ENCODE measurements at regions not wholly inside any gene's neighbourhood (a gene's known extent, or its start where the extent isn't known, plus 50 kb on each side); places are given as distances from the start of the nearest gene placed in this dataset.
"Not testable (repeated sequence)": the region's sequence is repeated elsewhere in the genome, so short reads cannot be mapped to it uniquely, and the experiment has no call there.

GRCh38 chr1:184878602-184879001, 95.7 kb downstream of the NIBAN1 start:
- TF ChIP-seq, protein P1, sequence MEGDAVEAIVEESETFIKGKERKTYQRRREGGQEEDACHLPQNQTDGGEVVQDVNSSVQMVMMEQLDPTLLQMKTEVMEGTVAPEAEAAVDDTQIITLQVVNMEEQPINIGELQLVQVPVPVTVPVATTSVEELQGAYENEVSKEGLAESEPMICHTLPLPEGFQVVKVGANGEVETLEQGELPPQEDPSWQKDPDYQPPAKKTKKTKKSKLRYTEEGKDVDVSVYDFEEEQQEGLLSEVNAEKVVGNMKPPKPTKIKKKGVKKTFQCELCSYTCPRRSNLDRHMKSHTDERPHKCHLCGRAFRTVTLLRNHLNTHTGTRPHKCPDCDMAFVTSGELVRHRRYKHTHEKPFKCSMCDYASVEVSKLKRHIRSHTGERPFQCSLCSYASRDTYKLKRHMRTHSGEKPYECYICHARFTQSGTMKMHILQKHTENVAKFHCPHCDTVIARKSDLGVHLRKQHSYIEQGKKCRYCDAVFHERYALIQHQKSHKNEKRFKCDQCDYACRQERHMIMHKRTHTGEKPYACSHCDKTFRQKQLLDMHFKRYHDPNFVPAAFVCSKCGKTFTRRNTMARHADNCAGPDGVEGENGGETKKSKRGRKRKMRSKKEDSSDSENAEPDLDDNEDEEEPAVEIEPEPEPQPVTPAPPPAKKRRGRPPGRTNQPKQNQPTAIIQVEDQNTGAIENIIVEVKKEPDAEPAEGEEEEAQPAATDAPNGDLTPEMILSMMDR (IDR thresholded peaks at IDR 0.05 in 8 of 11, conservative IDR thresholded peaks at IDR 0.05 in 3 of 11) = no peak
- no peak for TF ChIP-seq POLR2A (IDR thresholded peaks at IDR 0.05)
- TF ChIP-seq POLR2AphosphoS5 (IDR thresholded peaks at IDR 0.05) = no peak
- no peak overlapping the region for H3K4me3 ChIP-seq

DNA sequence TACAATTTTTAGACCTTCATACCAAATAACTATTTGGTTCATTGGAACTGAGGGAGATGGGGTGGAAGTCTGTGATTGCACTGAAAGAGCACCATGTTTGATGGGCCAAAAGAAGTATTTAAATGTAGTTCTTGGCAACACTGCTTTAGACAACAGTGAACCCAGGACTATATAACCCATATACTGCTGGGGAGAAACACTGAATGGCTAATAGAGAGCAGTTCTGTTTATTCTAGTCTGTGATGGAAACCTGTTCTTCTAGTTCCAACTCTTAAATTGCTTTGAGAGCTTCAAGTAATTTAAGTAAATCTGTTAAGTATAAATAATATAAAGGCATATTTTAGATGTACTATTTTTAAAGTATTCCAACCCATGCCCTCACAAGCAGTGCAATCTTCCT, 96.3 kb downstream of the NIBAN1 start:
- Histone ChIP-seq H3K27ac (no peak overlapping the region), H3K36me3 (peaks cover 0 to 18% (median 0%) of the 10 kb centered on the region in 6 donors), H3K9me3 (peaks cover 0 to 6% (median 0%) of the 10 kb centered on the region in 8 donors), H3K27me3 (replicated peaks in 1 of 7) (no peaks in the 10 kb centered on the region), H3K4me3 (no peak overlapping the region), H3K4me1 (peaks cover 0 to 23% (median 1%) of the 10 kb centered on the region in 6 donors)
- intact Hi-C loops (cut with DNase I; ENCODE audit: low total_unique reads) = no loop called here
- TF ChIP-seq POLR2AphosphoS5 (IDR thresholded peaks at IDR 0.05) (no peak), POLR2A (IDR thresholded peaks at IDR 0.05) (no peak)
- TF ChIP-seq, protein P1 (IDR thresholded peaks at IDR 0.05 in 8 of 11, conservative IDR thresholded peaks at IDR 0.05 in 3 of 11) = no peak
- DNase-seq = no peak

More at GRCh38 chr1:184878602-184879001, 95.7 kb downstream of the NIBAN1 start:
- Histone ChIP-seq H3K27me3 (replicated peaks in 1 of 7) (no peaks in the 10 kb centered on the region), H3K27ac (no peak overlapping the region), H3K36me3 (peaks cover 0 to 24% (median 0%) of the 10 kb centered on the region in 6 donors), H3K4me1 (peaks cover 0 to 27% (median 1%) of the 10 kb centered on the region in 6 donors), H3K9me3 (peaks cover 0 to under 1% (median 0%) of the 10 kb centered on the region in 8 donors)
- 75 to 98% (median 83%) methylated on average over 1 of the region's 1 CpG for WGBS, 5 donors
- intact Hi-C loops (cut with DNase I; ENCODE audit: low total_unique reads) = no loop called here
- no peak for DNase-seq

GRCh38 chr1:184876015-184876414, 98.3 kb downstream of the NIBAN1 start:
- H3K9me3 ChIP-seq; H3K4me3 ChIP-seq; H3K36me3 ChIP-seq; DNase-seq; intact Hi-C loops (cut with DNase I; ENCODE audit: low total_unique reads); H3K27me3 ChIP-seq (replicated peaks in 1 of 7): not testable (repeated sequence)
- 52 to 64% (median 54%) methylated on average over 6 of the region's 6 CpGs for WGBS, 5 donors
- H3K27ac ChIP-seq = peak overlapping the region in 2 of 8 donors; percentile 40 to 57
- H3K4me1 ChIP-seq = peaks cover 0 to 11% (median 1%) of the 10 kb centered on the region in 6 donors

- Histone ChIP-seq H3K4me3 (no peak overlapping the region), H3K9me3 (peaks cover 0 to 6% (median 0%) of the 10 kb centered on the region in 8 donors), H3K27ac (peak overlapping the region in 1 of 8 donors; percentile 40), H3K27me3 (replicated peaks in 1 of 7) (no peaks in the 10 kb centered on the region), H3K36me3 (no peaks in the 10 kb centered on the region), H3K4me1 (peaks cover 0 to 11% (median 1%) of the 10 kb centered on the region in 6 donors)
- no peak for DNase-seq
- intact Hi-C loops (cut with DNase I; ENCODE audit: low total_unique reads) = no loop called here
- no peak for TF ChIP-seq POLR2AphosphoS5 (IDR thresholded peaks at IDR 0.05)
- TF ChIP-seq, protein P1 (IDR thresholded peaks at IDR 0.05 in 8 of 11, conservative IDR thresholded peaks at IDR 0.05 in 3 of 11) = no peak
- no peak for TF ChIP-seq POLR2A (IDR thresholded peaks at IDR 0.05)
- 85 to 92% (median 88%) methylated on average over 4 of the region's 4 CpGs for WGBS, 5 donors
Measured at GRCh38 chr1:184875218-184875617, 99.1 kb downstream of the NIBAN1 start.

DNA sequence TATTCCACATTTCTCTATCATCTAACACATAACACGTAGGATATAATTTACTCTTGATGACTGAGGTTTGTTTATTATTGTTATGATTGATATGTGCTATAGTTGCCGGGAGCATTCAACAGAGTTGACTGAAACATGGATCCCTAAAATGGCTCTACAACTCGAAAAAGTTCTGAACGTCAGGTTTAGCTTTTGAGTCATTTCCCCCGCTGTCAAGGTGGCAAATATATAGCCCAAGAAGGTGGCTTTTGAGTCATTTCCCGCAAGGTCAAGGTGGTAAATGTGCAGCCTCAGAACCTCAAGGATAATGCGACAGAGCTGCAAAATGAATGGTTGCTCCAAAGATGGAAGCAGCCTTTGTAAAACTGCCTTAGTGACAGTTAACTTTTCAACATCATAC, 104.0 kb downstream of the NIBAN1 start:
- peaks cover 0 to 6% (median 0%) of the 10 kb centered on the region in 8 donors for H3K9me3 ChIP-seq
- 67 to 74% (median 71%) methylated on average over 7 of the region's 7 CpGs for WGBS, 5 donors
- no peak overlapping the region for H3K4me3 ChIP-seq
- H3K27ac ChIP-seq = no peak overlapping the region
- H3K4me1 ChIP-seq = peaks cover 0 to 35% (median 24%) of the 10 kb centered on the region in 6 donors
- no peak for TF ChIP-seq POLR2AphosphoS5 (IDR thresholded peaks at IDR 0.05)
- TF ChIP-seq, protein P1 (IDR thresholded peaks at IDR 0.05 in 8 of 11, conservative IDR thresholded peaks at IDR 0.05 in 3 of 11) = no peak
- no peak for TF ChIP-seq POLR2A (IDR thresholded peaks at IDR 0.05)
- intact Hi-C loops (cut with DNase I; ENCODE audit: low total_unique reads) = no loop called here
- no peaks in the 10 kb centered on the region for H3K36me3 ChIP-seq
- no peak for DNase-seq
- H3K27me3 ChIP-seq (replicated peaks in 1 of 7) = no peaks in the 10 kb centered on the region

Data from spleen (tissue), 11 donors.